Colonic mucosa (tissue), 4 donors: ENCODE measurements at regions not wholly inside any gene's neighbourhood (a gene's known extent, or its start where the extent isn't known, plus 50 kb on each side); places are given as distances from the start of the nearest gene placed in this dataset.

Experiments used
- DNase-seq: peaks from one replicate; pipeline ENCODE4 v3.0.0-alpha.2; 2020
- H3K27ac ChIP-seq: fragments of 200-600 bp; one replicate; pipeline ENCODE4 v1.8.0; 2021
- H3K27me3 ChIP-seq: fragments of 200-600 bp; one replicate; pipeline ENCODE4 v1.8.0; 2021
- H3K36me3 ChIP-seq: fragments of 200-600 bp; one replicate; pipeline ENCODE4 v1.8.0; 2021
- H3K4me1 ChIP-seq: fragments of 200-600 bp; one replicate; pipeline ENCODE4 v1.8.0; 2021; ENCODE audit warnings: mild to moderate bottlenecking
- H3K4me3 ChIP-seq: fragments of 200-600 bp; one replicate; pipeline ENCODE4 v1.8.0; 2021
- H3K9ac ChIP-seq, 2 donors: one replicate each; pipeline ENCODE4 v1.7.0; 2013; ENCODE audit warnings: control low read depth in 2 of 2, low read depth in 2 of 2, low read length in 2 of 2
- H3K9me3 ChIP-seq: fragments of 200-600 bp; one replicate; pipeline ENCODE4 v1.8.0; 2021
- intact Hi-C: fragments of 100-400 bp; cut with DNase I; formaldehyde crosslinking; loops from one replicate; pipeline ENCODE4 v1.14.1; 2022
- TF ChIP-seq, protein P1 (sequence below): fragments of 200-600 bp; IDR thresholded peaks from one replicate; pipeline ENCODE4 v1.8.0; 2022; ENCODE audit warnings: antibody characterized with exemption, mild to moderate bottlenecking
- donor health status: healthy.
- donor health status: DM: no; HTN: no; CAD: no.
- donor health status: DM: no; HTN: no; CAD: no.

DNA sequence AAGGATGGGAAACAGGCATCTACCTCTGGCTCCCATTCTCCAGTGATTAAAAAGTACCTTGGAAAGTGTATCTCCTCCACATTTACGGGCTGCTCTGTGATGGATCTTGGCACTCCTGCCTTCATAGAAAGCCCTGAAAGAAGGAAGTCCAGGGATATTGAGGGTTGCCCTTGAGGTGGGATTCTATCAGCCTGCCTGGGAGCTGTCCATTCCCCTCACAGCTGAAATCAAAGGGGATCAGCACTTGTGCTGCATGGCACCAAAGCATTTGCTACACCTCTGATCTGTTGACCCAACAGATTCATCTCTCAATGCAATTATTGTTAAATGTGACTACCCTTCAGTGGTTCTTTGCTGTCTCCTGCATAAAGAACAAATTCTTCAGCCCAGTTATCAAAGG is 442.0 kb upstream of the RUNX1 start:
- no peak overlapping the region for H3K27ac ChIP-seq
- TF ChIP-seq, protein P1, sequence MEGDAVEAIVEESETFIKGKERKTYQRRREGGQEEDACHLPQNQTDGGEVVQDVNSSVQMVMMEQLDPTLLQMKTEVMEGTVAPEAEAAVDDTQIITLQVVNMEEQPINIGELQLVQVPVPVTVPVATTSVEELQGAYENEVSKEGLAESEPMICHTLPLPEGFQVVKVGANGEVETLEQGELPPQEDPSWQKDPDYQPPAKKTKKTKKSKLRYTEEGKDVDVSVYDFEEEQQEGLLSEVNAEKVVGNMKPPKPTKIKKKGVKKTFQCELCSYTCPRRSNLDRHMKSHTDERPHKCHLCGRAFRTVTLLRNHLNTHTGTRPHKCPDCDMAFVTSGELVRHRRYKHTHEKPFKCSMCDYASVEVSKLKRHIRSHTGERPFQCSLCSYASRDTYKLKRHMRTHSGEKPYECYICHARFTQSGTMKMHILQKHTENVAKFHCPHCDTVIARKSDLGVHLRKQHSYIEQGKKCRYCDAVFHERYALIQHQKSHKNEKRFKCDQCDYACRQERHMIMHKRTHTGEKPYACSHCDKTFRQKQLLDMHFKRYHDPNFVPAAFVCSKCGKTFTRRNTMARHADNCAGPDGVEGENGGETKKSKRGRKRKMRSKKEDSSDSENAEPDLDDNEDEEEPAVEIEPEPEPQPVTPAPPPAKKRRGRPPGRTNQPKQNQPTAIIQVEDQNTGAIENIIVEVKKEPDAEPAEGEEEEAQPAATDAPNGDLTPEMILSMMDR: no peak
- no peak overlapping the region for H3K4me3 ChIP-seq
- H3K36me3 ChIP-seq: no peaks in the 10 kb centered on the region
- H3K27me3 ChIP-seq: no peaks in the 10 kb centered on the region
- no peak overlapping the region for H3K9ac ChIP-seq
- no peaks in the 10 kb centered on the region for H3K4me1 ChIP-seq
- DNase-seq: no peak
- intact Hi-C loops: no loop called here
- no peaks in the 10 kb centered on the region for H3K9me3 ChIP-seq

DNA sequence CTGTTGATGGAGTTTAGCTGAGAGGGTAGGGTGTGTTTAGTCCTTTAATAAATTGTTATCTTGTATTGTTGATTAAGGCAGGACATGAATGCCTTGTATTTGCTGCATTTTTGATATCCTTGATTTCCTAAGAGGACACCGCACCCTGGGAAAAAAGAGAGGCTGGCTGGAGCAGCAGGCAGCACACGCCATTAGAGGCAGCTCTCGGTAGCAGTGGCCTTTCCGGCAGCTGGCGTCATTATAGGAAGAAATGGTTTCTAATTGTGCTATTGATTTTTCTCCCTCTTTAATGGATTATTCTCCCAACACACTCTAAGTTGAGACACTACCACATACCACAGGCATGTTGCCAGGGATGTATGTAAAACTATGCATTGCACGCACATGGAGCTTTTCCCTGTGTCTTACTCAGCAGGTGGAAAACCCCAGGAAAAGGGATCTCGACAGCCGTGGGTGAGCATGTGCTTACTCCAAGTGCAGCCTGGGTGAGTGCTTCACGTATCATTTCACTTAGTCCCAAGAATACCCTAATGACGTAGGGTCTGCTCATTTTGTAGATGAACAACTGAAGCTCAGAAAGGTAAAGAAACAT is 440.4 kb upstream of the RUNX1 start:
- Histone ChIP-seq H3K9me3 (no peaks in the 10 kb centered on the region), H3K4me1 (no peaks in the 10 kb centered on the region), H3K27ac (no peak overlapping the region), H3K36me3 (no peaks in the 10 kb centered on the region), H3K4me3 (no peak overlapping the region), H3K9ac (no peak overlapping the region), H3K27me3 (no peaks in the 10 kb centered on the region)
- TF ChIP-seq, protein P1: no peak
- DNase-seq: no peak
- intact Hi-C loops: no loop called here

DNA sequence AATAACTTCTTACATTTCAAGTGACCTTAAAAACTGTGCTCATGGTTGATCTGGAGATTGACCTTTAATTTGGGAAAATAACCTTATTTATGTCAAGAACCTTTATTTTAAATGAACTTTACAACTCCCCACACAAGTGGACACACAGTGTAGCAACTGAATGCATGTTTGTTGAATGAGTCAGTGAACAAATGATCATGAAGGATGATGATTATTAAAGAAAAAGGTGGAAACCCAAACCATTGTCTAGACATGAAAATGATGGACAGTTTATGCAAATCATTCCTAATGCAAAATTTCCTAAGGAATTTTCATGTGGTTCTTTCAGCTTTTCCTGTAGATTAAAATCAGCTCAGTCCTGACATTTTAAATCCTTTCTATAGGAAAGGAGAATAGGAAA is 439.8 kb upstream of the RUNX1 start:
- Histone ChIP-seq H3K4me3 (no peak overlapping the region), H3K9me3 (no peaks in the 10 kb centered on the region), H3K27ac (no peak overlapping the region), H3K4me1 (no peaks in the 10 kb centered on the region), H3K36me3 (no peaks in the 10 kb centered on the region), H3K27me3 (no peaks in the 10 kb centered on the region), H3K9ac (no peak overlapping the region)
- intact Hi-C loops: no loop called here
- TF ChIP-seq, protein P1: no peak
- no peak for DNase-seq

DNA sequence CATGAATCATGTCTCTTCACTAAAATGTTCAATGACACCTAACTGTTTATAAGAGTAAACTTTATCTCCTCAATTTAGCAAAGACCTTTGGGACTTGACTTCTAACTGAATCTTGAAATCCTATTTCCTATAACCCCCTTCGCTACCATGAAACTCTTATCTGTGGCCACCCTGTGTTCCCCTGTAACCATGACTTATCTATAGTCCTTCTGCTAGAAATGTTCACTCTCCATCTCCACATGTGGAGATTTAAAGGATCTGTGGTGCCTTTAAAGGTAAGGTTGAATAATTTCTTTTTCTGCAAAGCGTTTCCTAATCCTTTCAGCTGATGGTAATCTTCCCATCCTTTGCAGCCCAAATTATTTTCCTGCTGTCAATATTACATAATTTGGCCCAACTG is 436.3 kb upstream of the RUNX1 start:
- DNase-seq: no peak
- Histone ChIP-seq H3K27ac (no peak overlapping the region), H3K9me3 (no peaks in the 10 kb centered on the region), H3K4me3 (no peak overlapping the region), H3K27me3 (no peaks in the 10 kb centered on the region), H3K9ac (no peak overlapping the region), H3K36me3 (no peaks in the 10 kb centered on the region), H3K4me1 (no peaks in the 10 kb centered on the region)
- TF ChIP-seq, protein P1: no peak
- intact Hi-C loops: no loop called here

DNA sequence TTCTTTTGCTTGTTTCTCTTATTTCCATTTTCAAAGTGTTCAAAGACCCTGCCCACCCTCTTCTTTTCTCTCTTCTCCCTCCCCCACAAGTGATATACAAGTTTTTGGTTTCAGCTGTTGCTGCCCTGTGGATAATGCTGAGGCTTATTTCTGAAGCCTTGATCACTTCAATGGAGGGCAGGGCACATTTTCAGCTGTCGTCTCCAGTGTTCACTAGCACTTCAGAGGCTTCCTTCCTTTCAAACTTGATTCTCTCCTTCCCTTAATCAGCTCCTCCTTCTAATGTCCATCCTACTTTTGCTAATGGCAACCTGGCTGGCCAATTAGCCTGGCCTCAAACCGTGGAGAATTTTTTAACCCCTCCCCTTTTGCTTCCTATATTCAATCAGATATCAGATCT is 435.7 kb upstream of the RUNX1 start:
- Histone ChIP-seq H3K9me3 (no peaks in the 10 kb centered on the region), H3K4me1 (no peaks in the 10 kb centered on the region), H3K36me3 (no peaks in the 10 kb centered on the region), H3K27ac (no peak overlapping the region), H3K27me3 (no peaks in the 10 kb centered on the region), H3K4me3 (no peak overlapping the region), H3K9ac (no peak overlapping the region)
- no peak for DNase-seq
- TF ChIP-seq, protein P1: no peak
- intact Hi-C loops: no loop called here

DNA sequence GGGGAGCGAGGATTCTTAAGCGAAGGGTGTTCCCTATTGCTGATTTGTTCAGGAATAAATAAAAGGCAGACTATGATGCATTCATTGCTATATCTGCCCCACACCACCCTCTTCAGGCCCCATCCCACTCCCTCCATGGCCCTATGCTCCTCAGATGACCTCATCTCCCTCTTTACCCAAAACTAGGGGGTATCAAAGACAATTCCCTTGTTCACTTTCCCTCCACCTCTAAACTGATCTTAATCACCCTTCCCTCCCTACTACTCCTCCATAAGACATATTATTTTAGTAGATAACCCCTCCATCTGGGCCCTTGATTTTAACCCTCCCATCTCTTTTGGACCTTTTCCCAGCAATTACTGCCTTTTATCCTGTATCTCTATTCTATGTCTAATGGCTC is 434.9 kb upstream of the RUNX1 start:
- DNase-seq: no peak

More for the DNA sequence above, 434.9 kb upstream of the RUNX1 start:
- Histone ChIP-seq H3K4me1 (no peaks in the 10 kb centered on the region), H3K36me3 (no peaks in the 10 kb centered on the region), H3K27me3 (no peaks in the 10 kb centered on the region), H3K9ac (no peak overlapping the region), H3K9me3 (no peaks in the 10 kb centered on the region), H3K27ac (no peak overlapping the region), H3K4me3 (no peak overlapping the region)
- intact Hi-C loops: no loop called here
- TF ChIP-seq, protein P1: no peak
